Right cardiac atrium (tissue), 5 donors: ENCODE measurements at regions not wholly inside any gene's neighbourhood (a gene's known extent, or its start where the extent isn't known, plus 50 kb on each side); places are given as distances from the start of the nearest gene placed in this dataset.
"Not testable (repeated sequence)": the region's sequence is repeated elsewhere in the genome, so short reads cannot be mapped to it uniquely, and the experiment has no call there.

ENCODE experiments used
- ATAC-seq, 2 donors: fragments of 200-7000 bp; cut with Tn5 transposase; one replicate each; pipeline versions ENCODE4 v1.8.0 to v1.9.1; 2020; ENCODE audit warnings: moderate library complexity in 2 of 2, mild to moderate bottlenecking in 1 of 2
- DNase-seq, 3 donors: peaks; one replicate each; pipeline ENCODE4 v3.0.0-alpha.2; 2020
- H3K27ac ChIP-seq: one replicate; pipeline ENCODE4 v1.5.1; 2013; ENCODE audit warnings: mild to moderate bottlenecking, low read length, control low read depth, moderate library complexity
- H3K27me3 ChIP-seq: one replicate; pipeline ENCODE4 v1.6.1; 2013; ENCODE audit not compliant: control insufficient read depth, insufficient read depth
- H3K4me1 ChIP-seq: one replicate; pipeline ENCODE4 v1.6.1; 2013; ENCODE audit warnings: low read length; ENCODE audit not compliant: control insufficient read depth, insufficient read depth
- H3K4me3 ChIP-seq: one replicate; pipeline ENCODE4 v1.5.1; 2013; ENCODE audit warnings: low read length, control low read depth
- H3K9me3 ChIP-seq: one replicate; pipeline ENCODE4 v1.6.1; 2013; ENCODE audit warnings: low read length; ENCODE audit not compliant: control insufficient read depth
- WGBS: extraction: QIAGEN DNeasy Blood & Tissue Kit; methylation state at CpG from one replicate; pipeline ENCODE4 v1.1.7; 2013; 5-methylcytosine and 5-hydroxymethylcytosine counted together
- intact Hi-C, 4 donors: fragments of 100-400 bp; cut with DNase I; formaldehyde crosslinking; loops; one replicate each; pipeline versions ENCODE4 v1.11.0 to v1.14.0; 2022 to 2023
- donor health status: healthy with polysubstance abuse.
- donor health status: DM: no; HTN: yes; CAD: no.
- donor health status: DM: no; HTN: no; CAD: no.
- donor health status: DM: no; HTN: yes; CAD: no; lungs with severe emphysema.
- donor health status: DM: yes; HTN: yes; CAD: no.

DNA sequence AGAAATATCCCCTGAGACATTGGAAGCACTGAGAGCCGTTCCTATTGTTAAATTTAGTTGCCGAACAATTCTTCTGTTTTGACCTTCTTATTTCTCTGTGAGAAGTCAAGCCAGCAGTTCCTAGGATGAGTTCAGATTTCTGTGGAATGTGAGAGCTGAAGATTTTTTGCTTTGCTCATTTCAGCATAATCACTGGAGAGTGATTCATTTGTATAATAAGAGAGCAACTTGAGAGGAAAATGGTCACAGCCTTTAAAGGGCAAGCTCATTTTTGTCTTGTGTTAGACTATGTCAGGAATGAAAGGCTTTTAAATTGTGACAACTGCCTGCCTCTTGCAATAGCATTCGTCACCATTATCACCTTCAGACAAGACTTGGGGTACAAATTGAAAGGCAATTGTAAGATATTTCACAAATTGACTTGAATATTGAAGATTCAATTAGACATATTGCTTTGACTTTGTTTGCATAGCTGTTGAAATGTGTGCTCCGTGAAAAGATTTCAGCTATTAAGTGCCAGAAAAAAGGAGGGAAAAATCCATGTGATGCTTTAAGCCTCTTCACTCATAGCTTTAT, 900.0 kb upstream of the GOT2 start:
- no peaks in the 10 kb centered on the region for H3K27me3 ChIP-seq
- no peak overlapping the region for H3K4me3 ChIP-seq
- intact Hi-C loops = no loop called here
- H3K4me1 ChIP-seq = no peaks in the 10 kb centered on the region
- 39% methylated on average over 4 of the region's 4 CpGs for WGBS
- DNase-seq (no peak), ATAC-seq (no peak)
- no peak overlapping the region for H3K27ac ChIP-seq
- peaks cover 5% of the 10 kb centered on the region for H3K9me3 ChIP-seq

DNA sequence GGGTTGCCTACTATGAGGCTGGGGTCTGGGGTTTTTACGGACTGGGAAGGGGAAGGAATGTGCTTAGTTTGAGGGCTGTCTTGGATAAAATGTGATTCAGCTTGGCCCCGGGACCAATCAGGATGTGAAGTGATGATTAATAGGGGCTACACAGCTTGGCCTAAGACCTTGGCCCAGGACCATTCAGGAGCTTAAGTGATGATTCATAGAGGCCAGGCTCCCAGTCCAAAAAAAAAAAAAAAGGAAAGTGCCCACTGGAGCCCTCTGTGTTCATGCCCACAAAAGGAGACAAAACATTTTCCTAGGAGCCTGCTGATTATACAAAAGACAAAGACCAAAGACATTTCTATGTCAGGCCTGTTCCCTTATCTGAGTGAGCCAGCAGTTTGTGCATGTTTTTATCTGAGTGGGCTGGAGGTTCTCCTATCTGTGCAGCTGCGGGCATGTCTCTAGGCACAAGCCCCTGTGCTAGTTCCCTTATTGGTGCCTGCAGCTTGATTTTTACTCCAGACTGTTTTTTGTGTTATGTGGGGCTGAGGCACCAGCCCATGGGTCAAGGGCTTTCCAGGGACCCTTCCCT, 898.2 kb upstream of the GOT2 start:
- DNase-seq (no peak), ATAC-seq (no peak)
- peaks cover 5% of the 10 kb centered on the region for H3K9me3 ChIP-seq
- no peaks in the 10 kb centered on the region for H3K27me3 ChIP-seq
- H3K4me1 ChIP-seq = no peaks in the 10 kb centered on the region
- intact Hi-C loops = no loop called here
- no peak overlapping the region for H3K27ac ChIP-seq
- H3K4me3 ChIP-seq = no peak overlapping the region
- 65% methylated on average over 3 of the region's 3 CpGs for WGBS

GRCh38 chr16:59624381-59624780, 890.3 kb upstream of the GOT2 start:
- intact Hi-C loops, DNase-seq, H3K9me3 ChIP-seq, H3K27me3 ChIP-seq, H3K27ac ChIP-seq, H3K4me1 ChIP-seq, H3K4me3 ChIP-seq, ATAC-seq: not testable (repeated sequence)
- WGBS = 60% methylated on average over 2 of the region's 2 CpGs

DNA sequence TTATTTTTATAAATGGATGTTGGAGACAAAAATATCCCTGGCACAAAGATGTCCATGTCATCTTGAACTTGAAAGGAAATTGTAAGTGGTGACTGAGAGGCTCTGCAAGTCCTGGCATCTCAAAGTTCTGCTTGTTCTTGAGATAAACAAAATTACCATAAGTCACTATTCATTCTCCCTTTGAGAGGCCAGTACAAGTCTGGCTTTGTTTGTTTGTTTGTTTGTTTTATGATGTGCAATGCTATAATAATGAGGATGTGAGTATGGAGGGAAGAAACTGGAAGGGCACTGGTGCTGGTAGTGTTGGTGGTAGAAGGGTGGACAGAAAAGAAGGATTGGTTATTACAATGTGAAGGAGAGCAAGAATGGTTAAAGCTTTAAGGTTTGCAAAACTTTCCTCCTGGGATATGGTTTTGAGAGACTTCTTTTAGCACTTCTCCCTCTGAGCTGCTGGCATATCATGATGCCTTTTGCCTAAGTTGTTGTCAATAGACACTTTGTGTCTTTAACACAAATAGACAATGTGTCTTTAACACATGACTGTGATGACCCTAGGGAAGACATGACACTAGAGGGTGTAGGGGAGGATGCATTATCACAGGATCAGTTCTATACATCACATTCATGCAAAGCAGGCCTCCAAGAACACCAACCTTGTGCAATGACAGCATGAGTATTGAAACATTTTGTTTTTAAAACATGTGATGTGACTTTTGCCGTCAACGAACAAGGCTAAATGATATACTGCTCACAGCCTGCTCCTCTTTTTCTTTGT, 880.5 kb upstream of the GOT2 start:
- Histone ChIP-seq H3K4me3 (no peak overlapping the region), H3K4me1 (no peaks in the 10 kb centered on the region), H3K27ac (no peak overlapping the region), H3K9me3 (no peaks in the 10 kb centered on the region), H3K27me3 (no peaks in the 10 kb centered on the region)
- WGBS = 92% methylated on average over 2 of the region's 2 CpGs
- DNase-seq (no peak), ATAC-seq (no peak)
- intact Hi-C loops = no loop called here

- H3K27me3 ChIP-seq, H3K4me1 ChIP-seq, ATAC-seq, H3K4me3 ChIP-seq, DNase-seq, H3K27ac ChIP-seq, H3K9me3 ChIP-seq, intact Hi-C loops: not testable (repeated sequence)
- 66% methylated on average over 8 of the region's 8 CpGs for WGBS
Measured at GRCh38 chr16:59612910-59613620, 878.9 kb upstream of the GOT2 start.

DNA sequence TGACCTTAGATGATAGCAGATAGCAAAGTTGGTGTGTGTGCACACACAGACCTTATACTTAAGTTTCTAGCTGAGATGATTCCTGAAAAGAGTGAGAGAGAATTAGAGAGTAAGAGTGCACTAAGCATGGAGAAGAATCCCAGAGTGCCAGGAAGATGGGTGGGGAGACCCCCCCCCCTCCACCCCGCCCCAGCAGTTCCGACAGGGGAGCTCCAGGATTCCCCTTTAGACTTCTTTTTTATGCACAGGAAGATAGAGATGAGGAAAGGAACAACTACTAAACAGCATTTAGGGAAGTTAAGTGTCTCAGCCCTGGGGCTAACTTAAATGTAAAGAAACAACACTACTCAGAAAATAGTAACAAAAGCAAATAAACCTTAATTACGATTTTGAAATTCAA, 878.0 kb upstream of the GOT2 start:
- no peaks in the 10 kb centered on the region for H3K9me3 ChIP-seq
- intact Hi-C loops = no loop called here
- ATAC-seq = no peak
- WGBS = 66% methylated on average over 3 of the region's 3 CpGs
- DNase-seq = no peak
- H3K27ac ChIP-seq = no peak overlapping the region
- no peak overlapping the region for H3K4me3 ChIP-seq
- H3K27me3 ChIP-seq = no peaks in the 10 kb centered on the region
- no peaks in the 10 kb centered on the region for H3K4me1 ChIP-seq

GRCh38 chr16:59611556-59611955, 877.4 kb upstream of the GOT2 start:
- H3K27me3 ChIP-seq = no peaks in the 10 kb centered on the region
- H3K4me3 ChIP-seq = no peak overlapping the region
- H3K4me1 ChIP-seq = no peaks in the 10 kb centered on the region
- no peak for ATAC-seq
- H3K27ac ChIP-seq = no peak overlapping the region
- H3K9me3 ChIP-seq = no peaks in the 10 kb centered on the region
- intact Hi-C loops = no loop called here
- WGBS = 90% methylated on average over 3 of the region's 3 CpGs
- no peak for DNase-seq

- H3K27ac ChIP-seq = no peak overlapping the region
- intact Hi-C loops = no loop called here
- no peak for ATAC-seq
Measured at GRCh38 chr16:59605706-59606105, 871.6 kb upstream of the GOT2 start.

DNA sequence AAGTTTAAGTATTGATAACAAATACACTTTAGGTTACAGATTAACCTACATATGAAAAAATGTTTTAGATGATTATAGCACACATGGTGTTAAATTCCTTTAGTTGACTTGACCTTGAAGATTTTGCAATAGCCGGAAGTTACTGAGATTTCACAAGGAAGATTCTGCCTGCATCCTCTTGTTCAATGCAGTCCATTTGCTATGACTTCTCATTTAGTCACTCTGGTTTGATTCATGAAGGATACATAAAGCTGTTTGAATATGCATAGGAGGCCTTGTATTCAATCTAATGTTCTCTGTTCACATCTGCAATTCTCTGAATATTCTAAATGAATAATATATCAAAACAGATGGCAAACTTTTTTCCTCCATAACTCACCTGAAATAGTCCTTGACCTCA, 870.2 kb upstream of the GOT2 start:
- DNase-seq (no peak), ATAC-seq (no peak)
- 65% methylated on average over 1 of the region's 1 CpG for WGBS
- Histone ChIP-seq H3K27ac (no peak overlapping the region), H3K9me3 (no peaks in the 10 kb centered on the region), H3K4me3 (no peak overlapping the region), H3K4me1 (no peaks in the 10 kb centered on the region), H3K27me3 (no peaks in the 10 kb centered on the region)
- intact Hi-C loops = no loop called here

More at GRCh38 chr16:59605706-59606105, 871.6 kb upstream of the GOT2 start:
- no peaks in the 10 kb centered on the region for H3K9me3 ChIP-seq
- WGBS = 56% methylated on average over 2 of the region's 2 CpGs
- H3K4me3 ChIP-seq = no peak overlapping the region
- no peaks in the 10 kb centered on the region for H3K4me1 ChIP-seq
- no peak for DNase-seq
- no peaks in the 10 kb centered on the region for H3K27me3 ChIP-seq

DNA sequence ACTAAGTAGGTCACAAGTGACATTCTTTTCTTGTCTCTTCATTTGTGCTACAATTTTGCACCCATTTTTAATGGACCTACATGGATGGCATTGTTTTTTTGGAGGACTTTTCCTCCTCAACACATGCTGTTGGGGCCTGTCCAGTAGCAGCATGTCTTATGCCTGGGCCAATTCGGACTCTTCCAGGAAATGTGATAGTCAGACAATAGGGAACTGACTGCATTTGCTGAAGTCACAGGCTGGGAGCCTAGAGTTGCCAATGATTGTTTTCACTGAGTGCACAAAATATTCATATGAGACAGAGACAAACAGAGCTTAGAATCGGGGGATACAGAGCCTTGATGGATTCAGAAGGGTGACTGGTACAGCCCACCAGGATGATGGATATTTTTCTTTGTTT, 867.3 kb upstream of the GOT2 start:
- no peak overlapping the region for H3K4me3 ChIP-seq
- no peaks in the 10 kb centered on the region for H3K4me1 ChIP-seq

GRCh38 chr16:59597269-59597668, 863.2 kb upstream of the GOT2 start:
- Histone ChIP-seq H3K9me3 (no peaks in the 10 kb centered on the region), H3K27ac (no peak overlapping the region), H3K4me3 (no peak overlapping the region), H3K4me1 (no peaks in the 10 kb centered on the region), H3K27me3 (no peaks in the 10 kb centered on the region)
- ATAC-seq = no peak
- WGBS = 76% methylated on average over 7 of the region's 7 CpGs
- DNase-seq = no peak
- intact Hi-C loops = no loop called here

More for the DNA sequence above, 867.3 kb upstream of the GOT2 start:
- Histone ChIP-seq H3K27me3 (no peaks in the 10 kb centered on the region), H3K27ac (no peak overlapping the region), H3K9me3 (no peaks in the 10 kb centered on the region)
- DNase-seq (no peak), ATAC-seq (no peak)
- intact Hi-C loops = no loop called here
- 48% methylated on average over 2 of the region's 2 CpGs for WGBS
